ENCODE measurements at regions not wholly inside any gene's neighbourhood (a gene's known extent, or its start where the extent isn't known, plus 50 kb on each side); places are given as distances from the start of the nearest gene placed in this dataset.

DNA sequence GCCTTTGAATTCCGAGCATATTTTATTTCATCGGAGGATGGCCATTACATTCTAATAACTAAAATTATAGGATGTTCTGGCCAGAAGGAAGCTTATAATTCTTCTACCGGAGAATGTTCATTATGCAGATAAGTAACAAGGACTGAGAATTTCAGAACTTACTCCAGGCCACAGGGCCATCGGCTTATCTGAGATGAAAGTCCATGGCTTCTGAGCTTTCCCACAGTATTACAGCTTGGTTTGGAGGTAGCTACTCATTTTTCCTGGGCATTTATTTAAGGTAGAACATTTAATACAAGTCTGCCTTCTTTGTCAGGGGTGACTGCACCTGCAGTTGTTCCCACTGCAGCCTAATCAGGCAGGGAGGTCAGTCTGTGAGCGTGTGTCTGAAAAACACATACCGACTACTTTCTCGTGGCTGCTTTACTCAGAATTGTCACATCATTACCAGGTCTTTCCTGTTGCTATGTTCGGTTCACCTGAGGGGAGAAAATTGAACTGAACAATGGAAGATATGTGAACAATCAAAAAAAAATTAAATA is 219.7 kb upstream of the CPHXL start:
- no peak for TF ChIP-seq ARNTL (CRISPR knock-in tag; IDR thresholded peaks at IDR 0.05)
- TF ChIP-seq IKZF1 (IDR thresholded peaks at IDR 0.05), result no peak

All from HepG2 (cell line).